HPDE6-E6E7 (cell line): ENCODE measurements at regions not wholly inside any gene's neighbourhood (a gene's known extent, or its start where the extent isn't known, plus 50 kb on each side); places are given as distances from the start of the nearest gene placed in this dataset.
"Not testable (repeated sequence)": the region's sequence is repeated elsewhere in the genome, so short reads cannot be mapped to it uniquely, and the experiment has no call there.

Source experiments
- DNase-seq: peaks from one replicate; pipeline ENCODE4 v3.0.0; 2011; ENCODE audit warnings: missing footprints; ENCODE audit errors: extremely low spot score

- no peak for DNase-seq
These were observed 300.9 kb upstream of the MAP3K7 start for GRCh38 chr6:90887764-90888163.

GRCh38 chr6:90885611-90886056, 298.8 kb upstream of the MAP3K7 start:
- DNase-seq = no peak

- not testable (repeated sequence) for DNase-seq
These were observed 298.3 kb upstream of the MAP3K7 start for GRCh38 chr6:90885137-90885536.

GRCh38 chr6:90877616-90878015, 290.7 kb upstream of the MAP3K7 start:
- no peak for DNase-seq

- DNase-seq = no peak
These were observed 288.1 kb upstream of the MAP3K7 start for GRCh38 chr6:90874931-90875330.

- no peak for DNase-seq
These were observed 286.1 kb upstream of the MAP3K7 start for GRCh38 chr6:90872981-90873380.

- DNase-seq = no peak
These were observed 283.7 kb upstream of the MAP3K7 start for GRCh38 chr6:90870561-90870960.

GRCh38 chr6:90868656-90869055, 281.8 kb upstream of the MAP3K7 start:
- no peak for DNase-seq

- no peak for DNase-seq
These were observed 281.4 kb upstream of the MAP3K7 start for GRCh38 chr6:90868256-90868655.

- peak; percentile 43 for DNase-seq
These were observed 278.6 kb upstream of the MAP3K7 start for GRCh38 chr6:90865513-90865912.

- DNase-seq = no peak
These were observed 276.2 kb upstream of the MAP3K7 start for GRCh38 chr6:90863043-90863442.

- DNase-seq = no peak
These were observed 274.1 kb upstream of the MAP3K7 start for GRCh38 chr6:90860822-90861601.

- DNase-seq = no peak
These were observed 272.7 kb upstream of the MAP3K7 start for GRCh38 chr6:90859612-90860011.

GRCh38 chr6:90859056-90859455, 272.2 kb upstream of the MAP3K7 start:
- no peak for DNase-seq

GRCh38 chr6:90849686-90850085, 262.8 kb upstream of the MAP3K7 start:
- no peak for DNase-seq

- peak; percentile 32 for DNase-seq
These were observed 260.0 kb upstream of the MAP3K7 start for GRCh38 chr6:90846824-90847223.

GRCh38 chr6:90835596-90836212, 248.8 kb upstream of the MAP3K7 start:
- no peak for DNase-seq

GRCh38 chr6:90829311-90829710, 242.4 kb upstream of the MAP3K7 start:
- no peak for DNase-seq

- DNase-seq = peak; percentile 15
These were observed 233.6 kb upstream of the MAP3K7 start for GRCh38 chr6:90820436-90820835.

GRCh38 chr6:90819483-90819882, 232.6 kb upstream of the MAP3K7 start:
- no peak for DNase-seq

- no peak for DNase-seq
These were observed 231.3 kb upstream of the MAP3K7 start for GRCh38 chr6:90818163-90818562.

- no peak for DNase-seq
These were observed 229.9 kb upstream of the MAP3K7 start for GRCh38 chr6:90816764-90817163.

GRCh38 chr6:90811596-90812226, 224.8 kb upstream of the MAP3K7 start:
- no peak for DNase-seq
